ENCODE measurements at regions not wholly inside any gene's neighbourhood (a gene's known extent, or its start where the extent isn't known, plus 50 kb on each side); places are given as distances from the start of the nearest gene placed in this dataset.

- TF ChIP-seq EZH2 (IDR thresholded peaks at IDR 0.05; ENCODE audit: insufficient read depth, poor library complexity, severe bottlenecking) = no peak
- no peak for TF ChIP-seq EZH2phosphoT487 (IDR thresholded peaks at IDR 0.05; ENCODE audit: insufficient read depth, low read depth)
These were observed 115.2 kb upstream of the STT3B start for GRCh38 chr3:31417486-31417885.

Data from GM23248 (cell line).